GM12878 (cell line): ENCODE measurements at regions not wholly inside any gene's neighbourhood (a gene's known extent, or its start where the extent isn't known, plus 50 kb on each side); places are given as distances from the start of the nearest gene placed in this dataset.

Source experiments
- CREB1 ChIP-seq: IDR thresholded peaks from 2 replicates; pipeline ENCODE4 v1.6.1; 2012; ENCODE audit warnings: low read depth, mild to moderate bottlenecking, inconsistent platforms
- E2F4 ChIP-seq: IDR thresholded peaks from 2 replicates; pipeline ENCODE4 v1.6.1; 2012; ENCODE audit warnings: low read depth, low read length, improper control_type of control experiment
- E2F8 ChIP-seq: fragments of 450-650 bp; IDR thresholded peaks from 2 replicates; pipeline ENCODE4 v1.6.1; 2018; ENCODE audit warnings: mild to moderate bottlenecking, low read depth, moderate library complexity; ENCODE audit not compliant: partially characterized antibody
- E4F1 ChIP-seq: fragments of 450-650 bp; IDR thresholded peaks from 2 replicates; pipeline ENCODE4 v1.6.1; 2018; ENCODE audit warnings: borderline replicate concordance, mild to moderate bottlenecking; ENCODE audit not compliant: partially characterized antibody
- IRF4 ChIP-seq: IDR thresholded peaks from 2 replicates; pipeline ENCODE4 v1.6.1; 2011; ENCODE audit warnings: low read depth, low read length
- MTA2 ChIP-seq: fragments of 450-650 bp; IDR thresholded peaks from 2 replicates; pipeline ENCODE4 v1.6.1; 2016; ENCODE audit warnings: low read depth, mild to moderate bottlenecking, moderate library complexity
- SMAD5 ChIP-seq: IDR thresholded peaks from 2 replicates; pipeline ENCODE4 v1.6.1; 2016; ENCODE audit warnings: antibody characterized with exemption, low read depth
- SMARCA5 ChIP-seq: fragments of 450-650 bp; IDR thresholded peaks from 2 replicates; pipeline ENCODE4 v1.6.1; 2017; ENCODE audit warnings: mild to moderate bottlenecking
- TCF3 ChIP-seq: IDR thresholded peaks from 2 replicates; pipeline ENCODE4 v1.6.1; 2012; ENCODE audit warnings: low read depth, mild to moderate bottlenecking, low read length, borderline replicate concordance; ENCODE audit not compliant: insufficient read depth
- ZBTB40 ChIP-seq: fragments of 450-650 bp; IDR thresholded peaks from 2 replicates; pipeline ENCODE4 v1.6.1; 2016; ENCODE audit warnings: mild to moderate bottlenecking, moderate library complexity, borderline replicate concordance
- ZNF24 ChIP-seq: fragments of 450-650 bp; IDR thresholded peaks from 2 replicates; pipeline ENCODE4 v1.6.1; 2017; ENCODE audit warnings: antibody characterized with exemption, mild to moderate bottlenecking
- ZNF274 ChIP-seq: IDR thresholded peaks from one replicate; pipeline ENCODE4 v1.8.0; 2011; ENCODE audit not compliant: insufficient read length, insufficient read depth
- ZSCAN29 ChIP-seq: fragments of 450-650 bp; IDR thresholded peaks from 2 replicates; pipeline ENCODE4 v1.6.1; 2017; ENCODE audit warnings: mild to moderate bottlenecking, moderate library complexity

- TF ChIP-seq E2F8 (no peak), TCF3 (no peak), MTA2 (no peak), ZNF274 (no peak), E4F1 (no peak), CREB1 (no peak), ZBTB40 (no peak), SMAD5 (no peak), ZSCAN29 (no peak), E2F4 (no peak), IRF4 (no peak), ZNF24 (no peak), SMARCA5 (no peak)
Measured at GRCh38 chr5:57319628-57320027, 145.8 kb downstream of the GPBP1 start (continued).
